PC-3 (cell line): ENCODE measurements at regions not wholly inside any gene's neighbourhood (a gene's known extent, or its start where the extent isn't known, plus 50 kb on each side); places are given as distances from the start of the nearest gene placed in this dataset.

Experiments used
- ATAC-seq: fragments of 200-7000 bp; cut with Tn5 transposase; 2 replicates; pipeline ENCODE4 v1.9.1; 2020; ENCODE audit warnings: mild to moderate bottlenecking, moderate library complexity
- BruUV-seq: library from RNA; stranded (reverse); fragments of 400-500 nt; replicated peaks from 2 replicates; lab custom pipeline; 2021; lab: Mats Ljungman, UMichigan
- CTCF ChIA-PET: fragments of 300-600 bp; sonication (Branson Sonifier 250); formaldehyde crosslinking; loops from one replicate; lab custom pipeline; 2022; ENCODE audit warnings: antibody characterized with exemption; lab: Charles Lee
- POLR2A ChIA-PET: fragments of 300-600 bp; sonication (Branson Sonifier 250); formaldehyde crosslinking; loops from one replicate; lab custom pipeline; 2022; ENCODE audit warnings: antibody characterized with exemption; ENCODE audit not compliant: unreplicated experiment; lab: Charles Lee
- DNase-seq: peaks from one replicate; pipeline ENCODE4 v3.0.0-alpha.2; 2015
- H2AFZ ChIP-seq: fragments of 300-600 bp; sonication (generic); 2 replicates; pipeline ENCODE4 v1.6.0; 2016; ENCODE audit warnings: antibody characterized with exemption, low read length
- H3F3A ChIP-seq: fragments of 300-600 bp; sonication (generic); one replicate; pipeline ENCODE4 v1.6.0; 2017; ENCODE audit warnings: antibody characterized with exemption, low read length, control low read depth, mild to moderate bottlenecking; ENCODE audit not compliant: unreplicated experiment
- H3K27ac ChIP-seq: fragments of 300-600 bp; sonication (generic); 2 replicates; pipeline ENCODE4 v1.5.1; 2016; ENCODE audit warnings: mild to moderate bottlenecking, low read length
- H3K27me3 ChIP-seq: fragments of 300-600 bp; sonication (generic); 2 replicates; pipeline ENCODE4 v1.6.1; 2016; ENCODE audit warnings: low read length, mixed read lengths
- H3K36me3 ChIP-seq: fragments of 300-600 bp; sonication (generic); 2 replicates; pipeline ENCODE4 v1.6.1; 2016; ENCODE audit warnings: low read depth, mixed run types, low read length, mixed read lengths
- H3K4me1 ChIP-seq: fragments of 300-600 bp; sonication (generic); 2 replicates; pipeline ENCODE4 v1.5.1; 2016; ENCODE audit warnings: low read length; ENCODE audit not compliant: insufficient read depth
- H3K4me2 ChIP-seq: fragments of 300-600 bp; sonication (generic); 2 replicates; pipeline ENCODE4 v1.6.0; 2016; ENCODE audit warnings: low read length
- H3K4me3 ChIP-seq: fragments of 300-600 bp; sonication (generic); 2 replicates; pipeline ENCODE4 v1.5.1; 2016; ENCODE audit warnings: mild to moderate bottlenecking, low read length, mixed read lengths
- H3K79me2 ChIP-seq: fragments of 300-600 bp; sonication (generic); 2 replicates; pipeline ENCODE4 v1.6.1; 2017; ENCODE audit warnings: low read length, mixed read lengths
- H3K9ac ChIP-seq: fragments of 300-600 bp; sonication (generic); 2 replicates; pipeline ENCODE4 v1.6.0; 2016; ENCODE audit warnings: mild to moderate bottlenecking, low read length
- H3K9me2 ChIP-seq: fragments of 300-600 bp; sonication (generic); replicated peaks from 2 replicates; pipeline ENCODE4 v1.6.1; 2016; ENCODE audit warnings: mixed run types, low read length, mixed read lengths
- H3K9me3 ChIP-seq: fragments of 300-600 bp; sonication (generic); 2 replicates; pipeline ENCODE4 v1.6.1; 2016; ENCODE audit warnings: low read length, mixed read lengths
- H4K20me1 ChIP-seq: fragments of 300-600 bp; sonication (generic); 2 replicates; pipeline ENCODE4 v1.6.1; 2016; ENCODE audit warnings: low read length, mixed read lengths
- EZH2 ChIP-seq: fragments of 300-600 bp; sonication (generic); IDR thresholded peaks from one replicate; pipeline ENCODE4 v1.6.1; 2017; ENCODE audit warnings: antibody characterized with exemption, mild to moderate bottlenecking, low read length; ENCODE audit not compliant: unreplicated experiment
- EZH2phosphoT487 ChIP-seq: fragments of 300-600 bp; sonication (generic); IDR thresholded peaks from 2 replicates; pipeline ENCODE4 v1.6.1; 2018; ENCODE audit warnings: mild to moderate bottlenecking, antibody characterized with exemption, low read length, borderline replicate concordance
- intact Hi-C: fragments of 100-400 bp; cut with micrococcal nuclease; formaldehyde crosslinking; loops from 2 replicates; pipeline ENCODE4 v1.9.0; 2023
- TF ChIP-seq, protein P1 (sequence below): fragments of 300-600 bp; sonication (generic); conservative IDR thresholded peaks from 2 replicates; pipeline ENCODE4 v1.5.1; 2017; ENCODE audit warnings: antibody characterized with exemption, low read depth, mild to moderate bottlenecking, low read length

GRCh38 chr6:71766796-71767195 is 119.6 kb upstream of the RIMS1 start:
- no peak overlapping the region for H3K9ac ChIP-seq
- POLR2A ChIA-PET = no interaction called here
- ATAC-seq (no peak), DNase-seq (no peak)
- H3K4me2 ChIP-seq = no peak overlapping the region
- H3K4me3 ChIP-seq = no peak overlapping the region
- no peaks in the 10 kb centered on the region for H3K9me3 ChIP-seq
- H3K27ac ChIP-seq = no peak overlapping the region
- TF ChIP-seq EZH2 (no peak), EZH2phosphoT487 (no peak)
- TF ChIP-seq, protein P1, sequence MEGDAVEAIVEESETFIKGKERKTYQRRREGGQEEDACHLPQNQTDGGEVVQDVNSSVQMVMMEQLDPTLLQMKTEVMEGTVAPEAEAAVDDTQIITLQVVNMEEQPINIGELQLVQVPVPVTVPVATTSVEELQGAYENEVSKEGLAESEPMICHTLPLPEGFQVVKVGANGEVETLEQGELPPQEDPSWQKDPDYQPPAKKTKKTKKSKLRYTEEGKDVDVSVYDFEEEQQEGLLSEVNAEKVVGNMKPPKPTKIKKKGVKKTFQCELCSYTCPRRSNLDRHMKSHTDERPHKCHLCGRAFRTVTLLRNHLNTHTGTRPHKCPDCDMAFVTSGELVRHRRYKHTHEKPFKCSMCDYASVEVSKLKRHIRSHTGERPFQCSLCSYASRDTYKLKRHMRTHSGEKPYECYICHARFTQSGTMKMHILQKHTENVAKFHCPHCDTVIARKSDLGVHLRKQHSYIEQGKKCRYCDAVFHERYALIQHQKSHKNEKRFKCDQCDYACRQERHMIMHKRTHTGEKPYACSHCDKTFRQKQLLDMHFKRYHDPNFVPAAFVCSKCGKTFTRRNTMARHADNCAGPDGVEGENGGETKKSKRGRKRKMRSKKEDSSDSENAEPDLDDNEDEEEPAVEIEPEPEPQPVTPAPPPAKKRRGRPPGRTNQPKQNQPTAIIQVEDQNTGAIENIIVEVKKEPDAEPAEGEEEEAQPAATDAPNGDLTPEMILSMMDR = no peak
- H3F3A ChIP-seq = no peaks in the 10 kb centered on the region
- no peaks in the 10 kb centered on the region for H3K27me3 ChIP-seq
- intact Hi-C loops = no loop called here
- BruUV-seq = no TSS peak
- no peaks in the 10 kb centered on the region for H3K79me2 ChIP-seq
- H2AFZ ChIP-seq = no peak overlapping the region
- CTCF ChIA-PET = no interaction called here
- H3K9me2 ChIP-seq = no peaks in the 10 kb centered on the region
- no peaks in the 10 kb centered on the region for H3K4me1 ChIP-seq
- H3K36me3 ChIP-seq = no peaks in the 10 kb centered on the region
- no peaks in the 10 kb centered on the region for H4K20me1 ChIP-seq

- CTCF ChIA-PET = no interaction called here
- DNase-seq (no peak), ATAC-seq (no peak)
- no peaks in the 10 kb centered on the region for H3K27me3 ChIP-seq
- H3K27ac ChIP-seq = no peak overlapping the region
- H3K9ac ChIP-seq = no peak overlapping the region
- TF ChIP-seq EZH2 = no peak
- TF ChIP-seq, protein P1 = no peak
- no peak for TF ChIP-seq EZH2phosphoT487
- H3K4me1 ChIP-seq = no peaks in the 10 kb centered on the region
- H2AFZ ChIP-seq = no peak overlapping the region
- no TSS peak for BruUV-seq
- H3K9me3 ChIP-seq = no peaks in the 10 kb centered on the region
- no peaks in the 10 kb centered on the region for H3K79me2 ChIP-seq
- no peaks in the 10 kb centered on the region for H3F3A ChIP-seq
- no peak overlapping the region for H3K4me3 ChIP-seq
- POLR2A ChIA-PET = no interaction called here
- intact Hi-C loops = no loop called here
- no peaks in the 10 kb centered on the region for H3K9me2 ChIP-seq
- H3K36me3 ChIP-seq = no peaks in the 10 kb centered on the region
- no peaks in the 10 kb centered on the region for H4K20me1 ChIP-seq
- no peak overlapping the region for H3K4me2 ChIP-seq
These were observed 118.0 kb upstream of the RIMS1 start for GRCh38 chr6:71768356-71768755.

DNA sequence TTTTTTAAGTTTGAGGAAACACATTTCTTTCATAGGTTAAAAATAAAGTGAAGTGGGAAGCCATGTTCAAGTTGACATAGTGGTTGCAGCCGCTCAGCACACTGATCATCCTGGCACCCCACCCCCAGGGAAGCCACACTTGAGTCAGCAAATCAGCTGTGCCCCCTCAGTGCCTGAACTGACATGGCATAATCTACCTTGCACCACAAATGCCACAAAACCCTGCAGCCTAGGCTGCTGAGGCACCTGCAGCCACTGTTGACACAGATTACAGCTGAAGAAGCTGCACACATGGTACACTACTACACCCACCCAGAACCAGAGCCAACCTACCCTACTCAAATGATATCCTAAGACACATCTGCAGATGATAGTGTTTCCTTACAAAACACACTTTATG is 77.5 kb upstream of the RIMS1 start:
- no TSS peak for BruUV-seq
- TF ChIP-seq, protein P1 = no peak
- TF ChIP-seq EZH2phosphoT487 = no peak
- no peak for TF ChIP-seq EZH2
- Histone ChIP-seq H2AFZ (no peak overlapping the region), H3K27ac (no peak overlapping the region), H3K9me2 (no peaks in the 10 kb centered on the region), H4K20me1 (no peaks in the 10 kb centered on the region), H3K79me2 (no peaks in the 10 kb centered on the region), H3K4me3 (no peak overlapping the region), H3F3A (no peaks in the 10 kb centered on the region), H3K9me3 (peaks cover 5% of the 10 kb centered on the region; the same call in 1 of the 2 replicates), H3K36me3 (no peaks in the 10 kb centered on the region), H3K4me1 (no peaks in the 10 kb centered on the region), H3K4me2 (no peak overlapping the region), H3K27me3 (no peaks in the 10 kb centered on the region), H3K9ac (no peak overlapping the region)
- intact Hi-C loops = no loop called here
- no peak for DNase-seq
- POLR2A ChIA-PET = no interaction called here
- no peak for ATAC-seq
- CTCF ChIA-PET = no interaction called here
